Stimulated activated CD8-positive, alpha-beta memory T cell treated with anti-CD3 and anti-CD28 coated beads, Interleukin-7, amount 100 ng/mL, for 4 hours (primary cell): ENCODE measurements at regions not wholly inside any gene's neighbourhood (a gene's known extent, or its start where the extent isn't known, plus 50 kb on each side); places are given as distances from the start of the nearest gene placed in this dataset.

Experiments used
- DNase-seq, 2 donors: peaks; one replicate each; pipeline ENCODE4 v3.0.0-alpha.2; 2020; ENCODE audit warnings: low read depth in 2 of 2

DNA sequence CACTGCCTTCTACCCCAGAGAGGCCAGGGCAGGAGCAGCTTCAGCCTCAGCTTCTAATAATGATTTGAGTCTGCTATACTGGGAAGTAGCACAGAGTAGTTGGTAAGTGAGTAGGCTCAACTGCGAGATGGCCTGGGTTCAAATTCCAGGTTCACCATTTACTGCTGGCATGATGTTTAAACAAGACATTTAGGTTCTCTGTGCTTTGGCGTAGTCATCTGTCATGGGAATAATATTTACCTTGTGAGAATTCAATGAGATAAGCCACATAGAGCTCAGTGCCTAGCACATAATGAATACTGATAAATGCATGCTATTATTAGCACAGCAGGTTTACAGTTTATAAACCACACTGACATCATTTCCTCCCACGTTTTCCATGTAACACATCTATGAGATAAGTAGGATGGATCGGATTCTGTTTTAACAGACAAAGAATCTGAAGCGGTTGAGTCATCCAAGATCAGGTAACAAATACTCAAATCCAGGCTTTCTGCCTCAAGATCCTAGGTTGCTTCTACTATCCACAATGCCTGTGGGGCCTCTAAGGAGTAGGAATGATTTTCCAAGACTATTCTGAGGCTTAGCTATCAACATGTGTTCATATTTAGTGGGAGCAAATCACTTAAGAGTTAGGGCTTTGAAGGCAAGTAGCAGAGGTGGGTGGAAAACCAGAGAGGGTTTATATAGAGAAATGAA, 72.9 kb upstream of the DTNBP1 start:
- no peak for DNase-seq

DNA sequence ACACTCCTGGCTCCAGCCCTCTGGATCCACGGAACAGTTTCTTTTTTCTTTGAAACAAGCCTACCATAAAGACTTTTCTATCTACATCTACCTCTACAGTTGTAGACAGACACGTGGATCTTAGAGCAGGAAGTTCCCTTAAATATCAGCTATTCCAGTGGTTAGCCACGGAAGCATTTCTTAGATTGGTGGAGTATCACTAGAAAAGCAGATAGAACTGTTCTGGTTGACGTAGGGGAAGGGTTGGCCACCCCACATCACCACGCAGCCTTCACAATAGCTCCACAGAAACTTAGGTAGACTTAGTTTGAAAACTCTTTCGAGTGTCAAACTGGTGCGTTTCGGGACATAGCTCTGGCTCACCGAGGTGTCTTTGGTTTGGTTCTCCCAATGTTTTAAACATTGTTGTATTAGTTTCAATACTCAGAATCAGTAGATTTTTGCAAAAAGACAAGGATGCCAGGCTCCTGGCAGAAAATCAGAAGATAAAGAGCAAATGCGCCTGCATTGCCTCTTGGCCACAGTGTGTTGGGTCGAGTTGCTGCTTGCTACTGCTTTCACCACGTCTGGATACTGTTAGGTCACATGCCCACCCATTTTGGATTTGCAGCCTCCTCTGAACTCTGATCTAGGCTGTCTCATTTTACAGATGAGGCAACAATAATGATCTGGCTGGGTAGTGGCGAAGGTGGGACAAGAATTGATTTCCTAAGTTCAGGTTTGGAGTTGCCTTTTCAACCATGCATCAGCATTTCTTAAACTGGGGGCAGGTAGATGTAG, 71.5 kb upstream of the DTNBP1 start:
- no peak for DNase-seq

DNA sequence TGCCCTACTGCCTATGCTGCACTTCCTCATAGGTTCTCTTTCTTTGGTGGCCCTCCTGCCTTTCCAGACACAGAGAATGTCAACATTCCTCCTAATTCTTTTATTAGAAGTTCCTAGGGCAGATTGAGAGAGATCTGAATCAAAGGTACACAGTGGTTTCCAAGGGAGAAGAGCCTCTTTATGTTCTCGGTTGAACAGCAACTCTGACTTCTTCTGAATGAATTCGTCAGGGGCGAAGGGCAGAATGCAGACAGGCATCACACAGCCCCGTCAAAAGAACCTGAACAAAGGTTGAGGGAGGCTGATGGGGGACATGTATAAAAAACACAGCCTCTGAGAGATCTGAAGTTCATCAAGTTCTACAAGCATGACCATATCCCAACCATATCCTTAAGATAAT, 68.1 kb upstream of the DTNBP1 start:
- DNase-seq: no peak

DNA sequence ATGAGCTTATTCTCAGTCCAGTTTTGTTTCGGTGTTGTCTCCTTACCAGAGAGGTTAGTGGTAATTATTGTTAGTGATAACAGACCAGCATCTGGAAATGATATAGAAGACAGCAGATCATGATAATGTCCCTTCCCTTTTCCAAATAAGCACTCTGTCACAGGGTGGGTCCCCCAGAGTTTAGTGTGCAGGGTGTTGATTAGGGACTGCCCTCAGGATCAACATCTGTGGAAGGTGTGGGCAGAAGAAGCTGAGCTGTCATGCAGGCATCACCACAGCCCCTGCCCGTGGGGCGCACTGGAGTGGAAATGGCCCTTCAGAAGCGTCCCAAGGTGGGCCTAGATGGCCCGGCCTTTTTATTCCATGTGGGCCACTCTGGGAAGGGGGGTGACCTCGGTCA, 67.6 kb upstream of the DTNBP1 start:
- no peak for DNase-seq

DNA sequence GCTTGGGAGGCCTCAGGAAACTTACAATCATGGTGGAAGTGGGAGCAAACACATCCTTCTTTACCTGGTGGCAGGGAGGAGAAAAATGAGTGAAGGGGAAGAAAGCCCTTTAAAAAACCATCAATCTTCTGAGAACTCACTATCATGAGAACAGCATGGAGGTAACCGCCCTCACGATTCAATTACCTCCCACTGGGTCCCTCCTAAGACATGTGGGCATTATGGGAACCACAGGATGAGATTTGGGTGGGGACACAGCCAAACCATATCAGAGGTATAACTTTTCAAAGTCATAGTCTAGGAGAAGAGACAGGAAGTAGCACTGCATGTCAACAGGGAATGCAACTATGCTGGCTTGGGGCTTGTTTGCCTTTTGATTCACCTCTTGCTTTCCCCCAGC, 59.9 kb upstream of the DTNBP1 start:
- no peak for DNase-seq

DNA sequence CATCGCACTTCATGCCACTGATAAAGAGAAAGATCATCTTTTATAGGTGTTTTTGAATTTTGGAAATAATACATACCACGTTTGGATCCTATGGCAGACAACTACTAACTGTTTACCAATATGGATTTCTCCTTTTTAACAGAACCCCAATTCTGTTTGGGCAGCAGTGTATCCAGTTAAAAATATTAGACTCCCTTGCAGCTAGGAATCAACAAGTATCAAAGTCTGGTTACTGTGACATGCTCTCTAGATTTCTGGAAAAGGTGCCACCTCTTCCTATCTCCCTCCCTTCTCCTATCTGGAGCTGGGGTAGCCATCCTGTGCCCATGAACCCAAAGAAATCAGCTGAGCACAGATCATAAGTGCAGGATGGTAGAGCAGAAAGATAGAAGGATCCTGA, 54.1 kb upstream of the DTNBP1 start:
- no peak for DNase-seq

DNA sequence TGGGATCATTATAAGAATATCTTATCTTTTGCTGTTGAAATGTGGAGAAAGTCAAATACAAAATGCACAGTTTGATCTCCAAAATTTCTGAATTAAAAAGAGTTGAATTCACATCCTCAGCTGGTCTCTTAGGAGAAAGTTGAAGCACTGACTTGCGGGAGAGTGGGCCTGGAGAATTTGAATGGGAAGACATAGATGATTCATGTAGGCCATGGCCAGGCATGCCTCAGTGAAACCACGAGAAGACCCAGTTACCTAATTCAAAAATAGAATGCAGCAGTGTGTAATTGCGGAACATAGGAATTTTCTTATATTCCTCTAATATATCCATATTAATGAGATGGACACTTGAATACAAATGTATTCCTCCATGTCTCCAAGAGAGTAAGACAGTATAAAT, 53.0 kb upstream of the DTNBP1 start:
- no peak for DNase-seq

DNA sequence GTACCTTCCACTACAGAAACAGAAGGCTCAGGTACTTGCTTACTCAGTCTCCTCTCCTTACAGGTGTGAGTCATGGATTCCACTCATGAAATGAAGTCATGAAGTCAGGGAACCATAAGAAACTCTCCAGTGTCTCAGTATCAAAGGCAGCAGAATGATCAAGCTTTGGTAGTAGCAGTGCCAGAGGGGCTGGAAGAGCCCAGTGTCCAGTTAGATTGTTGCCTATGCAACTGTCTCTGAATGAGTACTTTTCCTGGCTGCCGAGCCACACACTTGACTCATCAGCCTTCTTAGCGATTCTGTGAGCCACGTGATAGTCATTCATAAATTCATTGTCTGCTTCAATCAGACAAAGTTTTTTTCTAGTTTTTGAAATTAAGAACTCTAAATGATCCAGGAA, 52.2 kb upstream of the DTNBP1 start:
- no peak for DNase-seq

DNA sequence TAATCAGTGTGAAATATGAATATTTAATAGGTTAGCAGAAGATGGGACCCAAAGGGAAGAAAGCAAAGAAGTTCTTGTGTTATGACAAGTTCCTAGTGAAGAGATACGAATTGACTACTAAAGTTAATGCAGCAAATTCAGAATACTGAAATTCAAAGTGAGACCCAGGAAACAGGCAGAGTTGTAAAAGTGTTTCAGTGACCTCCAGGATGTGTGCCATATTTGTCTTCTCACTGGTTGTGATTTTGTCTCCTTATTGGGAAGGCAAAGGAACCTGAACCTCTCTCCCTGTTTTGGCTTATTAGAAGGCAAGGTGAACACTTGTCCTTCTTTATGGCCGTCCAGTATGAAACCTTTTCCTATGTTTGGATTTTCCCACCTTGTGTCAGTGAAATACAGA, 51.8 kb upstream of the DTNBP1 start:
- DNase-seq: no peak

DNA sequence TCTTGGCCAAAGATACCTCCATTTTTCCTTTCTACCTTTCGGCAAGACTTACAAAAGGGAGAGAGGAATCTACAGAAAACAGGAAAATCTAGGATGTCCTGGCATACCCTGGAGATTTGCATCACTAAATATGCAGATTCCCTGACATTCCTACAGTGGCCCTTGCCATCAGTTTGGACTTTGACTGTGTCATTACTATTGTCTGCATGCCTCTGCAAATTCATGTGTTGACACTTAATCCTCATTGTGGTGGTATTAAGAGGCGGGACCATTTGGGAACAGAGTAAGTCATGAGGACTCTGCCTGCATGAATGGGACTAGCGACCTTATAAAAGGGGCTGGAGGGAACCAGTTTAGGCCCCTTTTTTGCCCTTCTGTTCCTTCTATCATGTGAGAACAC, 50.5 kb upstream of the DTNBP1 start:
- no peak for DNase-seq

DNA sequence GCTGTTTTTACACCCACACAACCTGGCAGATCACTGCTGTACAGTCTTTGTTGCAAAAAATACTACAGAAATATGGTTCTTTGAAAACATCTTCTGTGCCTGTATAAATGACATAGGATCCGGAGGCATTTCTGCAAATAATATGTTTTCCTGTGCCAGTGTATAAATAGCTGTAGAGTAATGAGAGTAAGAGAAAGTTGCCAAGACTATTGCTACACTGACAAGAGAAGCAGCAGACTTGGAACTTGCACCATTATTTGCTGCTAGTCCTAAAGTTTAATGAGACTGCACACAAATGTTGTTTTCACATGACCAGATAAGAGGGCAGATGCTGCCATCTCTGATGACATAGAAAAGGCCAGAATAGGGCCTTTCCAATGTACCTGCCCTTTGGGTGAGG, 50.0 kb upstream of the DTNBP1 start:
- no peak for DNase-seq
